Upper lobe of left lung (tissue), 6 donors: ENCODE measurements at regions not wholly inside any gene's neighbourhood (a gene's known extent, or its start where the extent isn't known, plus 50 kb on each side); places are given as distances from the start of the nearest gene placed in this dataset.

Source experiments
- ATAC-seq, 2 donors: fragments of 200-7000 bp; cut with Tn5 transposase; one replicate each; pipeline ENCODE4 v1.9.1; 2022; ENCODE audit warnings: mild to moderate bottlenecking in 2 of 2, moderate library complexity in 2 of 2; ENCODE audit not compliant: low FRiP score in 2 of 2
- DNase-seq, 2 donors: peaks; one replicate each; pipeline ENCODE4 v3.0.0-alpha.2; 2019 to 2020
- H3K27ac ChIP-seq, 4 donors: fragments of 200-600 bp; sonication (generic); one replicate each; pipeline ENCODE4 v1.5.1; 2016 to 2019
- H3K27me3 ChIP-seq, 4 donors: fragments of 200-600 bp; sonication (generic); one replicate each; pipeline ENCODE4 v1.5.1; 2017 to 2019
- H3K36me3 ChIP-seq, 4 donors: fragments of 200-600 bp; sonication (generic); one replicate each; pipeline ENCODE4 v1.5.1; 2016 to 2019
- H3K4me1 ChIP-seq, 4 donors: fragments of 200-600 bp; sonication (generic); one replicate each; pipeline ENCODE4 v1.5.1; 2018 to 2019
- H3K4me3 ChIP-seq, 4 donors: fragments of 200-600 bp; sonication (generic); one replicate each; pipeline ENCODE4 v1.5.1; 2017 to 2019; ENCODE audit warnings: mild to moderate bottlenecking in 2 of 4, moderate library complexity in 1 of 4
- H3K9me3 ChIP-seq, 4 donors: fragments of 200-600 bp; sonication (generic); one replicate each; pipeline ENCODE4 v1.5.1; 2018 to 2019
- CTCF ChIP-seq, 6 experiments: fragments of 450-650 bp in 4 of 6; fragments of 200-600 bp in 2 of 6; sonication (generic) in 2 of 6; IDR thresholded peaks; one replicate each; pipeline ENCODE4 v1.5.1; 2016 to 2019; ENCODE audit warnings: antibody characterized with exemption in 6 of 6
- EP300 ChIP-seq, 4 donors: sonication (generic); formaldehyde crosslinking; IDR thresholded peaks; one replicate each; pipeline ENCODE4 v1.5.1; 2017; ENCODE audit warnings: antibody characterized with exemption in 4 of 4, control low read depth in 2 of 4
- POLR2A ChIP-seq, 4 donors: fragments of 450-650 bp; IDR thresholded peaks; one replicate each; pipeline ENCODE4 v1.5.1; 2016 to 2017; ENCODE audit warnings: antibody characterized with exemption in 4 of 4, mild to moderate bottlenecking in 2 of 4
- POLR2AphosphoS5 ChIP-seq, 2 donors: sonication (generic); formaldehyde crosslinking; IDR thresholded peaks; one replicate each; pipeline ENCODE4 v1.5.1; 2017; ENCODE audit warnings: antibody characterized with exemption in 2 of 2
- WGBS, 2 donors: methylation state at CpG; one replicate each; pipeline ENCODE4 v1.1.5; 2017 to 2018; 5-methylcytosine and 5-hydroxymethylcytosine counted together
- donor health status: DM: no; HTN: no; CAD: no; lungs with moderate emphysema.
- donor health status: DM: no; HTN: yes; CAD: no; lungs with severe emphysema.

- Histone ChIP-seq H3K27me3 (no peaks in the 10 kb centered on the region), H3K4me1 (peaks cover 0 to 3% (median 0%) of the 10 kb centered on the region in 4 donors), H3K4me3 (no peak overlapping the region), H3K36me3 (no peaks in the 10 kb centered on the region), H3K27ac (no peak overlapping the region), H3K9me3 (no peaks in the 10 kb centered on the region)
- WGBS, 2 donors = 73 to 76% methylated on average over 2 of the region's 2 CpGs
- ATAC-seq = no peak
- TF ChIP-seq CTCF (IDR thresholded peaks at IDR 0.05) (no peak), POLR2AphosphoS5 (IDR thresholded peaks at IDR 0.05) (no peak), POLR2A (IDR thresholded peaks at IDR 0.05) (no peak), EP300 (IDR thresholded peaks at IDR 0.05) (no peak)
- no peak for DNase-seq
Measured at GRCh38 chr13:44887515-44887914, 101.8 kb downstream of the NUFIP1 start.

GRCh38 chr13:44884076-44884729 lies 105.1 kb downstream of the NUFIP1 start:
- Histone ChIP-seq H3K27ac (no peak overlapping the region), H3K4me3 (no peak overlapping the region), H3K27me3 (no peaks in the 10 kb centered on the region), H3K36me3 (no peaks in the 10 kb centered on the region), H3K9me3 (no peaks in the 10 kb centered on the region), H3K4me1 (peaks cover 0 to 3% (median 0%) of the 10 kb centered on the region in 4 donors)
- WGBS, 2 donors = 74 to 80% methylated on average over 4 to 5 of the region's 5 CpGs
- TF ChIP-seq POLR2AphosphoS5 (IDR thresholded peaks at IDR 0.05) (no peak), POLR2A (IDR thresholded peaks at IDR 0.05) (no peak), EP300 (IDR thresholded peaks at IDR 0.05) (no peak), CTCF (IDR thresholded peaks at IDR 0.05) (no peak)
- no peak for ATAC-seq
- DNase-seq = no peak

- TF ChIP-seq CTCF (IDR thresholded peaks at IDR 0.05) (peak in 4 of 6 experiments; percentile 16 to 47 (median 30)), POLR2AphosphoS5 (IDR thresholded peaks at IDR 0.05) (no peak), EP300 (IDR thresholded peaks at IDR 0.05) (no peak)
- peak in 1 of 2 donors; percentile 34 for DNase-seq
Measured at GRCh38 chr13:44879452-44880058, 109.7 kb downstream of the NUFIP1 start.

GRCh38 chr13:44876782-44877324 lies 112.4 kb downstream of the NUFIP1 start:
- H3K9me3 ChIP-seq = no peaks in the 10 kb centered on the region
- DNase-seq (peak in 1 of 2 donors; percentile 75), ATAC-seq (no peak)
- no peak for TF ChIP-seq EP300 (IDR thresholded peaks at IDR 0.05)
- TF ChIP-seq CTCF (IDR thresholded peaks at IDR 0.05) = peak in 1 of 6 experiments; percentile 24
- no peak for TF ChIP-seq POLR2AphosphoS5 (IDR thresholded peaks at IDR 0.05)
- no peak for TF ChIP-seq POLR2A (IDR thresholded peaks at IDR 0.05)
- no peak overlapping the region for H3K4me3 ChIP-seq
- H3K36me3 ChIP-seq = no peaks in the 10 kb centered on the region
- H3K4me1 ChIP-seq = no peaks in the 10 kb centered on the region
- H3K27ac ChIP-seq = no peak overlapping the region
- 90 to 91% methylated on average over 10 to 22 of the region's 22 CpGs for WGBS, 2 donors
- no peaks in the 10 kb centered on the region for H3K27me3 ChIP-seq

More at GRCh38 chr13:44879452-44880058, 109.7 kb downstream of the NUFIP1 start:
- no peaks in the 10 kb centered on the region for H3K36me3 ChIP-seq
- no peaks in the 10 kb centered on the region for H3K4me1 ChIP-seq
- H3K4me3 ChIP-seq = no peak overlapping the region
- no peaks in the 10 kb centered on the region for H3K27me3 ChIP-seq
- ATAC-seq = no peak
- no peak overlapping the region for H3K27ac ChIP-seq
- H3K9me3 ChIP-seq = no peaks in the 10 kb centered on the region
- 86 to 89% methylated on average over 5 of the region's 5 CpGs for WGBS, 2 donors
